Left colon (tissue), 2 donors: ENCODE measurements at regions not wholly inside any gene's neighbourhood (a gene's known extent, or its start where the extent isn't known, plus 50 kb on each side); places are given as distances from the start of the nearest gene placed in this dataset.

ENCODE experiments used
- ATAC-seq: fragments of 200-7000 bp; cut with Tn5 transposase; one replicate; pipeline ENCODE4 v1.9.1; 2020; ENCODE audit warnings: mild to moderate bottlenecking, moderate library complexity
- DNase-seq, 2 donors: peaks; one replicate each; pipeline ENCODE4 v3.0.0-alpha.2; 2020
- intact Hi-C, 2 donors: fragments of 100-400 bp; cut with DNase I in 1 of 2; cut with micrococcal nuclease in 1 of 2; formaldehyde crosslinking; loops; one replicate each; pipeline versions ENCODE4 v1.11.2 to v1.14.0; 2022; cut with DNase I, micrococcal nuclease
- donor health status: DM: no; HTN: no; CAD: no.
- donor health status: DM: yes; HTN: yes; CAD: no.

- DNase-seq (no peak), ATAC-seq (no peak)
- intact Hi-C loops: no loop called here
Measured at GRCh38 chr11:38282718-38283117, 1684.7 kb upstream of the RAG2 start.

GRCh38 chr11:38278457-38279141, 1680.6 kb upstream of the RAG2 start:
- DNase-seq (no peak), ATAC-seq (no peak)
- intact Hi-C loops: no loop called here

DNA sequence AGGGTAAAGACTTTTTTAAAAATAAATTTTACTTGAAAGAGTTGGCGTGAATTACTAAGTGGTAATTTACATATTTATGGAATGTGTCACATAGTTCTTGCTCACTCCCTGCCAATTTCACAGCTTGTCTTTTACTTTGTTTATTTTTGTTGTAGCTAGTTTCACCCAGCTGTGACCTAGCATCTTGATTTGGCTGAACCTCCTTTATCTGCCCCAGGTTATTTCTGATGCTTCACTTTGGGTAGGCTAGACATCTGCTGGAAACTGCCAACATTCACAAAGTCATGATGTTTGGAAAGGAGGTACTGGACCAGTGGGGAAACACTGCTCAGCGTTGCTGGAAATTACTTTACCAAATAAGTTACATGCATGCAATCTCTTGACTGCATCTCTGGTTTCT, 1676.0 kb upstream of the RAG2 start:
- no peak for ATAC-seq
- DNase-seq: no peak
- intact Hi-C loops: no loop called here

- intact Hi-C loops: no loop called here
Measured at GRCh38 chr11:38272376-38272775, 1674.3 kb upstream of the RAG2 start.

DNA sequence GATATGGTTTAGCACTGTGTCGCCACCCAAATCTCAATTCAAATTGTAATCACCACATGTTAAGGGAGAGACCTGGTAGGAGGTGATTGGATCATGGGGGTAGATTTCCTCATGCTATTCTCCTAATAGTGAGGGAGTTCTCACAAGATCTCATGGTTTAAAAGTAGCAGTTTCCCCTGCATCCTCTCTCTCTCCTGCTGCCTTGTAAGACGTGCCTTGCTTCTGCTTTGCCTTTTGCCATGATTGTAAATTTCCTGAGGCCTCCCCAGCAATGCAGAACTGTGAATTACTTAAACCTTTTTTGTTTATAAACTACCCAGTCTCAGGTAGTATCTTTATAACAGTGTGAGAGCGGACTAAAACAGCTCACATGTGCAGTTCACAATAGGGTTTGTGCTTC, 1668.7 kb upstream of the RAG2 start:
- intact Hi-C loops: no loop called here
- no peak for ATAC-seq
- no peak for DNase-seq

More at GRCh38 chr11:38272376-38272775, 1674.3 kb upstream of the RAG2 start:
- DNase-seq (no peak), ATAC-seq (no peak)

- intact Hi-C loops: no loop called here
- ATAC-seq (no peak), DNase-seq (no peak)
Measured at GRCh38 chr11:38256436-38256835, 1658.4 kb upstream of the RAG2 start.

DNA sequence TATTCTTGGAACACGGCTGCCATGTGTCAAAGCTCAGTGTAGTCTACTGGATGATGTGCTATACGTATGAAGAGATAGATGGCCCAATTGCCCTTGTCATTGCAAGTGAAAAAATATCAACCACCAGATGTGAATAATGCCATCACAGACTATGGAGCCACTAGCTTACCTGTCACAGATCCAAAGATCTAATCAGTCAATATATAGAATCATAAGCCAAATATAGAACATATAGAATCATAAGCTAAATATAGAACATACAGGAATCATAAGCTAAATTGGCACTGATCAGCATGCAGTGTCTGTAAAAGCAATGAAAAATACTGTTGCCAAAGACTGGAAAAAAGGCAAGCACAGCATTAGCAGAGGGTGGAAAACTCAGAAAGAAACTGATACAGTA, 1656.9 kb upstream of the RAG2 start:
- intact Hi-C loops: no loop called here
- ATAC-seq (no peak), DNase-seq (no peak)

DNA sequence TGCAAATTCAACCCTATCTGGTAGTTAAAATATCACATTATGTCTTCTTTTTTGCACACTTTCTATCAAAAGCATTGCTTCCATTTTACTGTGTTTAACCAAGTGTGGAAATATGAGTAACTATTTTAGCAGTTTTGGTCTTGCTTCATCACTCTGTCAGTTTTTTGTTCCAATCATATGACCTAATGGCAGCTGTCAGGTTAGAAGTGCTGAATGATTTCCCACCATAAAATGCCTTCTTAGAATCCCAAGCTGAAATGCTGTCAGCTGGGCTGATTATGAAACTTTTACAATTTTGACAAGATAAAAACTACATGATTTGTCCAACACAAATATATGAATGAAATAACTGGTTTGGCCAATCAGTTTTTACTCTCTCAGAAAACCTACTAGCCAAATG, 1654.6 kb upstream of the RAG2 start:
- intact Hi-C loops: no loop called here
- no peak for DNase-seq

DNA sequence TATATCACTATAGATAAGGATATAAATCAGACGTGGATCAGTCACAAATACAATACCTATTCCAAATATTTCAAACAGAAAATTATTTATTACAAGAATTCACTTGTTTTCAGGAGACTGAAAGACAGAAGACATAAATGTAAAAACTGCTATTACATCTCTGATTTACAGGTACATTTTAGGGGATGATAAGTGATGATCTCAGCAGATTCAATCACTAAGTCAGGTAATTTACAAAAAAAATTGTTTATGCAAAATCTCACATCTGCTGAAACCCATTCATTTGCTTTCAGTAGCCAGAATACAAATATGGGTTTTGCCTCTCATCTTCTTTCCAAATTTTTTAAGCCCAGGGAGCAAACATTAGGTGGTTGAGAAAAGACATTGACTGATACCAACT, 1648.4 kb upstream of the RAG2 start:
- intact Hi-C loops: no loop called here
- DNase-seq: no peak

More for the DNA sequence above, 1654.6 kb upstream of the RAG2 start:
- no peak for ATAC-seq

GRCh38 chr11:38226684-38227083, 1628.6 kb upstream of the RAG2 start:
- intact Hi-C loops: no loop called here
- DNase-seq (no peak), ATAC-seq (no peak)

More for the DNA sequence above, 1648.4 kb upstream of the RAG2 start:
- no peak for ATAC-seq

DNA sequence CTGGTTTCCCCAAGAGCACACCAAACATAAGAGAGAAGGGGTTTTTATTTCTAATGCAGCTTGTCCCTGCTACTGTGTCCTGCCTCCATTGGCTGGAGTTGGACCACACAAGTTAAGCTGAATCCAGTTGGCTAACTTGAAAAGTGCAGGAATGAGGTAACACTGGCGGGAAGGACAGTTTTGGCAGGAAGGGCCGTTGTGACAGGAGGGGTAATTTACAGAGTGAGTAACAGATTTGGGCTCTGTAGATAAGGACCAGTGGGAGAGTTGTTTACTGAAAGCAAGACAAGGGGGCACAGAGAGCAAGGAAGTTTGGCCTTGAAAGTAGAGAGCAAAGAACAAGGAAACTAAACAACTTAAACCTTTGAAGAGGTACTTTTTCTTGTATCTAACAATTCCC, 1623.3 kb upstream of the RAG2 start:
- intact Hi-C loops: no loop called here
- DNase-seq (no peak), ATAC-seq (no peak)

GRCh38 chr11:38219636-38220035, 1621.6 kb upstream of the RAG2 start:
- DNase-seq: no peak

GRCh38 chr11:38208951-38209350, 1610.9 kb upstream of the RAG2 start:
- intact Hi-C loops: no loop called here
- DNase-seq (no peak), ATAC-seq (no peak)

More at GRCh38 chr11:38219636-38220035, 1621.6 kb upstream of the RAG2 start:
- intact Hi-C loops: no loop called here
- no peak for ATAC-seq

DNA sequence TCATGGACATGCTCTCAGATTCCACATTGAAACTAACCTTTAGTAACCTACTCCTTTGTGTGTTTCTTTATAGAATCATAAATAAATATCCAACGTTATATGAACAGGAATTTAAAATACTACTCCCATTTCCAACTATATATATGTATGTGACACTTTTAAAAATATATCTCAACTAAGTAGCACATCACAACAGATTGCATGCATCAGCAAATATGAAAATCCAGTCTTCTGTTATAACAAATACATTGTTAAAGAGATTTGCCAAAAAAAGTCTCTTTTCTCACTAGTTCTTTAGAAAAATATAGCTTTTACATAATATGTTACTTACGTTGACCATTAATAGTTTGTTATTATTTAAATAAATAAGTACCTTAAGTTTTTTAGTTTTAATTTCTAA, 1608.6 kb upstream of the RAG2 start:
- DNase-seq: no peak
- intact Hi-C loops: no loop called here
- ATAC-seq: no peak

- no peak for ATAC-seq
- no peak for DNase-seq
- intact Hi-C loops: no loop called here
Measured at GRCh38 chr11:38191101-38191500, 1593.1 kb upstream of the RAG2 start.

- intact Hi-C loops: no loop called here
- ATAC-seq (no peak), DNase-seq (no peak)
Measured at GRCh38 chr11:38182126-38182866, 1584.3 kb upstream of the RAG2 start.

DNA sequence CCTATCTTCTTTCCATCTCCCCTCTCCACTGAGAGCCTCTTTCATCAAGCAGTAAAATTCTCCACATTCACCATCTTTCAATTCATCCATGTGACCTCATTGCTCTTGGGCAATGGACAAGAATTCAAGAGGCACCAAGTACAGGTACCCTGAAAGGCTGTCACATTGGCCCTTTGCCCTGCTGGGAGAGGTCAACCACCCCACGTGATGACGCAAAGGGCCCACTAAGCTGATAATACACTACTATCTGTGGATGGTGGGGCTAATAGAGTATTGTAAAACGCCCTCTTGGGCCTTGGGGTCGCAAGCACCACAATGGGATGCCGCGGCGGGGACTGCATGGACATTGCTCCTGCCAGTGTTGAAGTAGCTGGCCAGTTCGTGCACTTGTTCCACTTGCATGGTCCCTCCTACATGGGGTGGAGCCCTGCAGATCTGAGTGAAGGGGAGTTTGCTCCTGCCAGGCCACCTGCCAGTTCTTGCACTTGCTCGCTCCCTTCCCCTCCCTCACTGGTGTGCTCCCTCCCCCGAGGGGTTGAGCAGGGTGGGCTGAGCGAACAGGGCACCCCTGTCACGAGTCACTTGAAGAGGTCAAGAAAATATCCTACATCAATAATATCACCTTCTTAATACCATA, 1578.8 kb upstream of the RAG2 start:
- ATAC-seq: no peak
- intact Hi-C loops: no loop called here
- no peak for DNase-seq

DNA sequence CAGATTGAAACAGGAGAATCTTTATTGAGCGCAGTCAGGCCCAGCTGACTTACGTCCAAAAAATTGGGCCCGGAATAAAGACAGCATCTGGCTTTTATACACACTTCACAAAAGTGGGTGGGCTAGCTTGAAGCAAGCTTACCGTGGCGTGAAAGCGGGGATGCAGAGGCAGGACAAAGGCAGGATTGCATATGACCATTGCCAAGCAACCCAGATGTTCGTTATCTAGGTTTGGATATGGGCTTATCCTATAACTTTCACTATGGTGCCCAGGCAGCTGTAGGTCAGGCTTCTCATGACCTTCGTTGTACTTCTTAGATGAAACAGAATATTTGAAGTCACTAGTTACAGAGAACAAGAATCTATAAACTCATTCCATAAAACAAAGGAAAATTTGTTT, 1575.6 kb upstream of the RAG2 start:
- intact Hi-C loops: no loop called here

DNA sequence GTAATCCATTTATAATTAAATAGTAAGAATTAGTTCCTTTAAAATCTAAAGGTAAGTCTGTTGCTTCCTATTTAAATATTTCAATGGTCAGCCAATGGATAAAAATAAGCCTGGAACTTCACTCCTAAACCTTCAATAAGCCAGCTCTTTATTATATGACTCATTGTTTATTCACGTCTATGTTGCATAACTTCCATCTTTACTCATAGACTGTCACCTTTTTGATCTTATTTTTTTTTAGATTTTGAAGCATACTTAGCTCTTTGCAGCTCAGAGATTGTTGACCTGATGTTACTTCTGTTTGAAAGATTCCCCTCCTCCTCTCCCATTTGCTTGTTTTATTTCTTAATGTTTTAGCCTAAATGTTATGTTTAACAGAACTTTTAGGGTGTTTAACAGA, 1571.2 kb upstream of the RAG2 start:
- intact Hi-C loops: no loop called here
- ATAC-seq (no peak), DNase-seq (no peak)

More for the DNA sequence above, 1575.6 kb upstream of the RAG2 start:
- ATAC-seq: no peak
- no peak for DNase-seq

GRCh38 chr11:38163526-38163925, 1565.5 kb upstream of the RAG2 start:
- intact Hi-C loops: no loop called here

More at GRCh38 chr11:38163526-38163925, 1565.5 kb upstream of the RAG2 start:
- ATAC-seq (no peak), DNase-seq (no peak)
